Keratinocyte (primary cell): ENCODE measurements at regions not wholly inside any gene's neighbourhood (a gene's known extent, or its start where the extent isn't known, plus 50 kb on each side); places are given as distances from the start of the nearest gene placed in this dataset.

Experiments
- DNase-seq: peaks from one replicate; pipeline ENCODE4 v3.0.0-alpha.2; 2011; ENCODE audit warnings: low read depth, missing footprints, low spot score
- FAIRE-seq: peaks from 2 replicates; lab custom pipeline; 2011; peaks lifted over from hg19 to GRCh38; lab: Jason Lieb, UNC
- H2AFZ ChIP-seq: 2 replicates; pipeline ENCODE4 v1.6.0; 2012; ENCODE audit warnings: low read length, control low read depth, inconsistent platforms; ENCODE audit not compliant: control insufficient read depth
- H3K27ac ChIP-seq: 2 replicates; pipeline ENCODE4 v1.5.1; 2011; ENCODE audit warnings: low read length; ENCODE audit not compliant: control insufficient read depth, insufficient read depth
- H3K27me3 ChIP-seq: 3 replicates; pipeline ENCODE4 v1.6.0; 2011; ENCODE audit warnings: low read length; ENCODE audit not compliant: control insufficient read depth, insufficient read depth; ENCODE audit errors: extremely low read depth
- H3K36me3 ChIP-seq, 2 experiments: 2 replicates in 1 of 2; 3 replicates in 1 of 2; pipeline ENCODE4 v1.5.1; 2011; ENCODE audit warnings: low read length in 2 of 2, mild to moderate bottlenecking in 1 of 2; ENCODE audit not compliant: control insufficient read depth in 2 of 2, insufficient read depth in 2 of 2; ENCODE audit errors: extremely low read depth in 1 of 2
- H3K4me1 ChIP-seq: 3 replicates; pipeline ENCODE4 v1.5.1; 2011; ENCODE audit warnings: low read length; ENCODE audit not compliant: control insufficient read depth, insufficient read depth; ENCODE audit errors: extremely low read depth
- H3K4me2 ChIP-seq: 3 replicates; pipeline ENCODE4 v1.6.0; 2011; ENCODE audit warnings: low read depth, low read length; ENCODE audit not compliant: control insufficient read depth, insufficient read depth; ENCODE audit errors: extremely low read depth
- H3K4me3 ChIP-seq, 3 experiments: fragments of 200-600 bp in 1 of 3; sonication (generic) in 1 of 3; 2 replicates in 2 of 3; 3 replicates in 1 of 3; pipeline ENCODE4 v1.5.1; 2011 to 2016; ENCODE audit warnings: low read length in 3 of 3, mild to moderate bottlenecking in 3 of 3, control low read depth in 2 of 3, inconsistent platforms in 1 of 3, low read depth in 1 of 3, mixed read lengths in 1 of 3, mixed run types in 1 of 3, moderate library complexity in 1 of 3; ENCODE audit not compliant: control insufficient read depth in 2 of 3, insufficient read depth in 2 of 3; ENCODE audit errors: extremely low read depth in 1 of 3
- H3K79me2 ChIP-seq: 2 replicates; pipeline ENCODE4 v1.6.0; 2012; ENCODE audit warnings: low read length; ENCODE audit not compliant: control insufficient read depth, insufficient read depth
- H3K9ac ChIP-seq: 3 replicates; pipeline ENCODE4 v1.6.0; 2011; ENCODE audit warnings: low read length; ENCODE audit not compliant: control insufficient read depth, insufficient read depth; ENCODE audit errors: extremely low read depth
- H3K9me1 ChIP-seq: 3 replicates; pipeline ENCODE4 v1.6.0; 2011; ENCODE audit warnings: low read length; ENCODE audit not compliant: control insufficient read depth, insufficient read depth; ENCODE audit errors: extremely low read depth
- H3K9me3 ChIP-seq: 2 replicates; pipeline ENCODE4 v1.5.1; 2012; ENCODE audit warnings: low read depth, low read length; ENCODE audit not compliant: control insufficient read depth
- H4K20me1 ChIP-seq: 3 replicates; pipeline ENCODE4 v1.6.0; 2011; ENCODE audit warnings: low read length; ENCODE audit not compliant: control insufficient read depth, insufficient read depth; ENCODE audit errors: extremely low read depth
- EZH2 ChIP-seq: IDR thresholded peaks from one replicate; pipeline ENCODE4 v1.6.1; 2012; ENCODE audit warnings: inconsistent platforms, mild to moderate bottlenecking, low read length, moderate library complexity
- dilution Hi-C: fragments of 300-500 bp; cut with MboI; formaldehyde crosslinking; loops from one replicate; pipeline ENCODE4 v1.7.0; 2020; ENCODE audit warnings: low sequenced_read_pairs; ENCODE audit not compliant: extremely low pct_ligation_motif_present
- TF ChIP-seq, protein P1 (sequence below), 3 experiments: IDR thresholded peaks in 1 of 3; conservative IDR thresholded peaks in 1 of 3; optimal IDR thresholded peaks in 1 of 3; 2 replicates in 2 of 3; 3 replicates in 1 of 3; pipeline versions ENCODE3 to v1.5.1; 2011; ENCODE audit warnings: low read length in 3 of 3, mild to moderate bottlenecking in 3 of 3, moderate library complexity in 2 of 3, control low read depth in 1 of 3, inconsistent platforms in 1 of 3; ENCODE audit not compliant: insufficient read depth in 2 of 3; ENCODE audit errors: extremely low read depth in 1 of 3

GRCh38 chr17:43319293-43320124 is 79.3 kb upstream of the ARL4D start:
- H3K36me3 ChIP-seq = no peaks in the 10 kb centered on the region
- dilution Hi-C loops = no loop called here
- no peaks in the 10 kb centered on the region for H3K79me2 ChIP-seq
- peaks cover 4% of the 10 kb centered on the region for H3K9me3 ChIP-seq
- no peak for FAIRE-seq
- no peak overlapping the region for H3K4me2 ChIP-seq
- no peak overlapping the region for H3K4me3 ChIP-seq
- no peak for DNase-seq
- no peak overlapping the region for H3K27ac ChIP-seq
- H3K4me1 ChIP-seq = no peaks in the 10 kb centered on the region
- no peak overlapping the region for H2AFZ ChIP-seq
- TF ChIP-seq, protein P1, sequence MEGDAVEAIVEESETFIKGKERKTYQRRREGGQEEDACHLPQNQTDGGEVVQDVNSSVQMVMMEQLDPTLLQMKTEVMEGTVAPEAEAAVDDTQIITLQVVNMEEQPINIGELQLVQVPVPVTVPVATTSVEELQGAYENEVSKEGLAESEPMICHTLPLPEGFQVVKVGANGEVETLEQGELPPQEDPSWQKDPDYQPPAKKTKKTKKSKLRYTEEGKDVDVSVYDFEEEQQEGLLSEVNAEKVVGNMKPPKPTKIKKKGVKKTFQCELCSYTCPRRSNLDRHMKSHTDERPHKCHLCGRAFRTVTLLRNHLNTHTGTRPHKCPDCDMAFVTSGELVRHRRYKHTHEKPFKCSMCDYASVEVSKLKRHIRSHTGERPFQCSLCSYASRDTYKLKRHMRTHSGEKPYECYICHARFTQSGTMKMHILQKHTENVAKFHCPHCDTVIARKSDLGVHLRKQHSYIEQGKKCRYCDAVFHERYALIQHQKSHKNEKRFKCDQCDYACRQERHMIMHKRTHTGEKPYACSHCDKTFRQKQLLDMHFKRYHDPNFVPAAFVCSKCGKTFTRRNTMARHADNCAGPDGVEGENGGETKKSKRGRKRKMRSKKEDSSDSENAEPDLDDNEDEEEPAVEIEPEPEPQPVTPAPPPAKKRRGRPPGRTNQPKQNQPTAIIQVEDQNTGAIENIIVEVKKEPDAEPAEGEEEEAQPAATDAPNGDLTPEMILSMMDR (optimal IDR thresholded peaks at IDR 0.05 in 1 of 3, IDR thresholded peaks at IDR 0.05 in 1 of 3, conservative IDR thresholded peaks at IDR 0.05 in 1 of 3; ENCODE audit: extremely low read depth in 1 of 3, insufficient read depth in 2 of 3, low read length in 3 of 3) = no peak
- TF ChIP-seq EZH2 = no peak
- no peaks in the 10 kb centered on the region for H3K27me3 ChIP-seq
- H3K9ac ChIP-seq = no peak overlapping the region
- H3K9me1 ChIP-seq = no peaks in the 10 kb centered on the region
- no peaks in the 10 kb centered on the region for H4K20me1 ChIP-seq

- no peak overlapping the region for H3K27ac ChIP-seq
- H3K9me1 ChIP-seq = no peaks in the 10 kb centered on the region
- H3K4me2 ChIP-seq = no peak overlapping the region
- no peaks in the 10 kb centered on the region for H4K20me1 ChIP-seq
- no peak overlapping the region for H3K4me3 ChIP-seq
- no peak for DNase-seq
- no peaks in the 10 kb centered on the region for H3K79me2 ChIP-seq
- dilution Hi-C loops = no loop called here
- no peak overlapping the region for H2AFZ ChIP-seq
- no peak for FAIRE-seq
- no peak overlapping the region for H3K9ac ChIP-seq
- H3K27me3 ChIP-seq = no peaks in the 10 kb centered on the region
- peaks cover 4% of the 10 kb centered on the region for H3K9me3 ChIP-seq
- no peak for TF ChIP-seq EZH2
- TF ChIP-seq, protein P1 (optimal IDR thresholded peaks at IDR 0.05 in 1 of 3, IDR thresholded peaks at IDR 0.05 in 1 of 3, conservative IDR thresholded peaks at IDR 0.05 in 1 of 3; ENCODE audit: extremely low read depth in 1 of 3, insufficient read depth in 2 of 3, low read length in 3 of 3) = no peak
- H3K4me1 ChIP-seq = no peaks in the 10 kb centered on the region
- no peaks in the 10 kb centered on the region for H3K36me3 ChIP-seq
These were observed 82.2 kb upstream of the ARL4D start for GRCh38 chr17:43316522-43317142.
